NCI-H1436 treated with DMSO at 0.1 percent for 48 hours (cell line): ENCODE measurements at regions not wholly inside any gene's neighbourhood (a gene's known extent, or its start where the extent isn't known, plus 50 kb on each side); places are given as distances from the start of the nearest gene placed in this dataset.

Source experiments
- DNase-seq: peaks from one replicate; lab custom pipeline; 2025; lab: John Stamatoyannopoulos, UW

DNA sequence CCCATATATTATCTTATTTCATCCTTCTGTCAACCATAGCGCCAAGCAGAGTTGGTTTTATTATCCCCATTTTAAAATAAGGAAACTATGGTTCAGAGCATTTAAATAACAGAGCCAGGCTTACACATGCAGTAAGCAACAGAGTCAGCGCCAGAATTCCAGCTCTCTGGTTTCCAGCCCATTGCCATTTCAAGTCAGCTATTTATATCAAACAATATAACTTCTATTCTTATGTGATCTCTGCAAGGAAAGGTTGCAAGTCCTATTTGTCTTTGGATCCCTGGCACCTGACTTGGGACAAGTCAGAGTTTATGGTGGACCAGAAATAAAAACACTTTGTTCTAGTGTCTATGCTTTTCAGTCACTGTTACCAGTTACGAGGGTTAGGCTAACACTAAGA lies 174.1 kb upstream of the EEA1 start:
- DNase-seq = no peak

DNA sequence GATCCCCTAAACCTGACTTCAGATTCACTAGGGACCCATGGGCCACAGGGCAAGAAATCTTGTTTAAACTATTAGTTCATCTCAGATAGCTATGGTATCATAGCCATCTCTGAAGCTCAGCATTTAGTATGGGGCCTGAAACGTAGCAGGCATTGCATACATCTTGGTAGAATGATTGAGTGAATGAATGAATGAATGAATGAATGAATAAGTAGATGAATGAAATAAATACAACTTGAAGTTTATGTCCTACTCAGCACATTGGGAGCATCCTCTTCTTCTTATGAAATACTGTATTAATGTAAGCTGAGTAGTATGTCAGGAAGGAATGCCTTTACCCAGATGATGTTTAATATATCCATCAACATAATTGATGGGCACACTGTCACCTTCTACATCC lies 175.4 kb upstream of the EEA1 start:
- no peak for DNase-seq

DNA sequence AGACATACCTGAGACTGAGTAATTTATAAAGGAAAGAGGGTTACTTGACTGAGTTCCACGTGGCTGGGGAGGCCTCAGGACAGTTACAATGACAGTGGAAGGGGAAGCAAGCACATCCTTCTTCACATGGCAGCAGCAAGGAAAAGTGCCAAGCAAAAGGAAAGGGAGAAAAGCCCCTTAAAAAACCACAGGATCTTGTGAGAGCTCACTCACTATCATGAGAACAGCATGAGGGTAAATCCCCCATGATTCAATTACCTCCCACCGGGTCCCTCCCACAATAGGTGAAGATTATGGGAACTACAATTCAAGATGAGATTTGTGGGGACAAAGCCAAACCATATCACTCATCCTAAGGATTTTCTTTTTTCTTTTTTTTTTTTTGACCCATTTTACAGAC lies 177.8 kb upstream of the EEA1 start:
- no peak for DNase-seq

DNA sequence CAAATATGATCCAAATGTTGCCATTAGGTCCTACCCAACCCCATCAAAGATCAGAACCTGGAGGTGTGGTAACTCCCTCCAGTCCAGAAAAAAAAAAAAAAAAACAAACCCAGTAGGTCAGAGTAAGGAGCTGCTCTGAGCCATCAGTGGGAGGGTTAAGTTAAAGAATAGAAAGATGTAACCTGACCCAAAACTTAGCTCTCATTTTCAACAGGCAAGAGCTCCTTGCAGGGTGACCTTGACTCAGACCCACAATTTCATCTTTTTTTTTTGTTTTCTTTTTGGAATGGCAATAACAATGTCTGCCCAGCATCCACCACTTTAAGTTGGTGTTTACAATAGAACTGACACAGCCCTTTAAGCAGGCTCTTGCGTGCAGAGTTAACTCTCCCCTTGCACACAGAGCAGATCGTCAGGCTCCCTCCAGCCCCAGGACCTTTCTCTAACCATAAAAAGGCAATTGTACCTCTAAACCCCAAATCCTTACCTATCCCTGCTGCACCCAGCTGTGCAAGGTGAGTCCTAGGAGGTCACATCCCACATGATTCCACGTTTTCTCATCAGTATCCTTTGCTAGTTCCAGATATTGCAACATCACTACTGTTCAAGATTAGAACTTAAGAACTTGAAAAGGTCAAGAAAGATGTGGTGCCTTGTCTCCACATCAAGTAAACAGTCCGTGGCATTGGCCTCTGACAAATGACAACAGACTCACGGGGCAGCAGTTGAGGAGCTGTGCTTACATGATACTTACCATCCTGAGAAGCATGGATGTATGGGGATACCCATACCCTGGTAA lies 178.6 kb upstream of the EEA1 start:
- DNase-seq = no peak

DNA sequence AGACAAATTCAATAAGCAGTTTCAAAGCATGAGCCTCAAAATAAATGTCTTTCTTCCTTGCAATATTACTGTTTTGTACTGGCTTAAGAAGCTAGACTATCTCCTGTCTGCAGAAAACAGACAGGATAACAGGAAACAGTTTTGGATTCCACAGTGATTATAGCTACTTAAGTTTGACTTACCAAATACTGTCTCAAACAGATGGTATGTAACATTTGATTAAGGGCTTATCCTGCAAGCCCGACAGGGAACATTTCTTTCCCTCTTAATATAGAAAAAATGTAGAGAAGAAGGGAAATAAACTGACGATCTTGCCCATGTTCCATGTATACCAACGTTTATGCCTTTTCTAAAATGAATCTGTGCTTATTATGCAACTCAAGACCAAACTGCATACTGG lies 179.9 kb upstream of the EEA1 start:
- DNase-seq = no peak

DNA sequence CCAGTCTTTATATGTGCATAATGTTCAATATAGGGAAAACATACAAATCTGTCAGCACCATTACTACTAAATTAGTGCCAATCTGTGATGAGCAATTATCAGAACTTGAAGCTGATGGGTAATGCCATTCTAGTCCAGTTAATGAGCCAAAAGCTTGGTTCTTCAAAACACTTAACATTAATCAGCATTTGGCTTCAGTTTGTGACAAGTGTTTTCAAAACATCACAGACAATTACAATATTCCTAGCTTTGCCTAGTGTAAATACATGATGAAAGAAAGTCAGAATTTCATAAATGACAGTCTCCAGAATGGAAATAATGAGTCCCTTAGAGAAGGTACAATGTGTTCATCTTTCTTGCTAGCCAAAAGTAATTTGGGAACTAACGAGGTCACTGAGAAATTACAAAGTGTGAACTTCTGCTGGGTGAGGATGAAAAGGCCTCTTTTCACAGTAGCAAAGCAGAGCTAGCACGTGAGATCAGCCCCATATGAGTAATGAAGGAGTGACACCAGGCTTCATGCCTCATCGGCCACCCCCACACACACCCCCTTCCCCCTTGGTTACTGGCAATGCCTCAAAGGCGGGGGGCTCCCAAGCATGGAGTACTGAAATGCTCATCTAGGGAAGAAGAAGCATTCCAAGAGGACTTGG lies 180.6 kb upstream of the EEA1 start:
- DNase-seq = no peak

- DNase-seq = no peak
Measured at GRCh38 chr12:93111773-93112172, 182.7 kb upstream of the EEA1 start.

- DNase-seq = no peak
Measured at GRCh38 chr12:93113317-93114006, 184.4 kb upstream of the EEA1 start.

GRCh38 chr12:93115198-93115601 lies 186.1 kb upstream of the EEA1 start:
- DNase-seq = no peak

GRCh38 chr12:93115646-93116045 lies 186.6 kb upstream of the EEA1 start:
- no peak for DNase-seq

DNA sequence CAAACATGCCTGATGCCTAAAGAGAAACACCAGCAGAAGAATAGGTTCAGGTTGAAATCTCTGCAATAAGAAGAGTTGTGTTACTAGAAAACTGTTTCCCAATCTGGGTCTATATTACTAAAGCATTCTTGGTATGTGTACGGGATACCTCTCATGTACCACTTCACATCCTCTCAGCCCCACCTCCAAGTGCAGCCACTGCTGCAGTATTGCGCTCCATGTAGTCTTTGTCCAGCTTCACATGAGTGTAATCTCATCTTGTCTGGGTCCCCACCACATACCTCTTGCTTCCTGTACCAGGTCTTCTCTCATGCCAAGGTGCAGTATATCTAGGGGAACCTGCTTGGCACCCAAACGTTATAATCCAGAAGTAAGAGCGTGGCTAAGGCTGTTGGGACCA lies 187.5 kb upstream of the EEA1 start:
- DNase-seq = no peak

GRCh38 chr12:93121729-93122488 lies 192.8 kb upstream of the EEA1 start:
- DNase-seq = no peak

- no peak for DNase-seq
Measured at GRCh38 chr12:93122569-93123091, 193.5 kb upstream of the EEA1 start.

- DNase-seq = no peak
Measured at GRCh38 chr12:93125126-93125525, 196.0 kb upstream of the EEA1 start.

DNA sequence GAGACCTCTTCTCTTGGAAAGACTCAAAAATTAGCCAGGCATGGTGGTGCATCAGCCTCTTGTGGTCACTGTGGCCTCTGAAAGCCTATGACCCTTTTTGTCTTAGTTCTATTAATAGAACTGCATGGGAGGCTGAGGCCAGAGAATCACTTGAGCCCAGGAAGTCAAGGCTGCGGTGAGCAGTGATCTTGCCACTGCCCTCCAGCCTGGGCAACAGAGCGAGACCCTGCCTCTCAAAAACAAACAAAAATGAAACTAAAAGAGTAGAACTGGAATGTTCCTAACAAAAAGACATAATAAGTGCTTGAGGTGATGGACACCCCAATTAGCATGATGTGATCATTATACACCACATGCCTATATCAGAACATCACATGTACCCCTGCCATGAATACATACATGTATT lies 197.0 kb upstream of the EEA1 start:
- no peak for DNase-seq

DNA sequence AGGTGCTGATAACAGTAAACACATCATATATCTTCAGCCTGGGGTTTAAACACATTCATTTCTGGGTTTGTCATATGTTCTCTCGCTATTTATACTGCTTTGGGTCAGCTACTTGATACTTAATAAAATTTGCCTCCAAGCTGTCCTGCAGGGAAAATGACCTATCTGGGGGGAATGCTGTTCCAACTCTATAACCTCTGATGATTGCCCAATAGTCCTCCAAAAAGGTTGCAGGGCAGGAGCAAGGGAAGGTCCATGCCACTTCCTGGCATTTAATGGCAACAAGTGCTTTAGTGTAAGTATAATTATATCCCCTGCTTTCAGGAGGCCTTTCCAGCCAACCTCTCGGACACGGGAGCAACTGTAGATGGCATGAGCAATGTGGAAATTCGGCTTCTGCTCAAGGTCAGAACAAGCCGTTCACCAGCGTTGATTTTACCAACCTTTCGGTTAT lies 198.0 kb upstream of the EEA1 start:
- DNase-seq = no peak

DNA sequence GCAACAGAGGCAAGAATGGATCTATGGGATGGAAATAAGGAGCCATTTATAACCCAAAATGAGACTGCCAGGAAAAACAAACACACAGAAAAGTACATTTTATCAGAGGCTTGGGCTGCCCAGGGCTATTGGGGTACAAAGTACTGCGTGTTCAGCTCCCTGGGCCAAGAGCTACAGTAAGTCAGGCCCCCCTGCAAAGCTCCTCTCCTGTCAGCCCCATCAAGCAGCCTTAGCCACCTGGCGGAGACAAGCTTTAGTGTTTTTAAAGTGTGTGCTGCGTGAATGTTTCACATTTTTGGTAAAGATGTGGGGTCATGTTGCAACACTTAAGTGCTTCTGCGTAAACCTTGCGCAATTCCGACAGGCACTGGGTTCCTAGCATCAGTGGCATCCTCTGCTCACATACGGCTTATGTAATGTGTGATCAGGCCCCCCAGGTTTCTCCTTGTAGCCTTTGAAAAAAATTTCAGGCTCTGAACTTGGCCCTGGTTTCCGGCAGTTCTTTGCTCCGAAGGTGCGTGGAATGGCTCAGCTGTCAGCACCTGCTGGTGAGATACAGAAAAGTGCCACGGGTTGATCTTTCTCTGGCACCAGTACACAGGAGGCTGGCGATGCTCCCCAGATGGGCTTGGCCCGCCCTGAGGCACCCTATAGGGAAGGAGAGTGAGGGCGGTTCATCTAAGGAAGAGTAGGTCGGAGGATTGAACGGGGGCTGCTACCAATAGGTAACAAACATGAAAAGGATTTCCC lies 198.7 kb upstream of the EEA1 start:
- DNase-seq = no peak

DNA sequence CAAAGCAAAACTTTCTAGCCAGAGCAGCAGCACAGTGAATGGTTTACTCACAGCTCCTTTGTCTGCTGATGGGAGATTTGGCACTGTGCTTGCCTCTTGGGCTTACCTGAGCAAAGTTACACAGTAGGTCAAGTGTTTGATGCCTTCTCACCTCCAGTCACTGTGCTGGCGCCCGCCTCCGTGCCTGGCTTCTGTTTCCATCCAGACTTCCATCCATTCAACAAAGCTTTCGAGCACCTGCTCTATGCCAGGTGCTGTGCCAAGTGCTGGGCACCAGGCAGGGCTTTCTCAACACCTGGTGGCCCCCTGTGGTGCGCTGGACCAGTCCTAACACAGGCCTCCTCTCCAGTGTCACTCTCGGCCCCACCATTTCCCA lies 199.2 kb upstream of the EEA1 start:
- no peak for DNase-seq

DNA sequence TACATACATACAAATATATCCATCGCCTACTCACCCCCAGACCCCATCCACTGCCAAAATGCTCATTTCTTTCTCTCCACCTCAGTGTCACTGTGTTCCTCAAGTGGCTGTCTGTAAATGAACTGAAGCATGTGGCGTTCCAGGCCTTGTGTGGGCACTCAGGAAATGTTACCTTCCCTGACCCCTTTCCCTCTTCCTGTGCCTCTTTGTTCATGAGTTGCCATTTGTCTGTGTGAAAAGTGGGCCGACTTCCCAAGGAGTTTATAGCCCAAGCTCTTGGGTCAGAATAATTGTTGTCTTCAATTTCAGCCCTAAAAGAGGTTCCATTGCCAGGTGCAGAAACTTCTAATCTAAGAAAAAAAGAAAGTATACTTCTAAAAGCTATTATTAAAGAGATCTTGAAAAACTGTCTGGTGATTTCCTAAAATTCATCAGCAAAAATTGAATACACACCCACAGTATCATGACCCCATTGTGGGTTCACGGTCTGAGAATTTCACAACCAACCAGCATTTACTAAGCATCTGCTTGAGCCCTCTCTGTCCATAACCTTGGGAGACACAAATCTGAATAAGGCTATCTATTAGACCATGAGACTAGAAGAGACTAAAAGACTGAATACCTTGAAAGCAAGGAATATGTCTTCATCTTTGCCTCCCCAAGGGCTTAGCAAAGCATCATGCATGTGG lies 201.4 kb upstream of the EEA1 start:
- no peak for DNase-seq

GRCh38 chr12:93133361-93133760 lies 204.3 kb upstream of the EEA1 start:
- no peak for DNase-seq
